ENCODE measurements at regions not wholly inside any gene's neighbourhood (a gene's known extent, or its start where the extent isn't known, plus 50 kb on each side); places are given as distances from the start of the nearest gene placed in this dataset.
"Not testable (repeated sequence)": the region's sequence is repeated elsewhere in the genome, so short reads cannot be mapped to it uniquely, and the experiment has no call there.

DNA sequence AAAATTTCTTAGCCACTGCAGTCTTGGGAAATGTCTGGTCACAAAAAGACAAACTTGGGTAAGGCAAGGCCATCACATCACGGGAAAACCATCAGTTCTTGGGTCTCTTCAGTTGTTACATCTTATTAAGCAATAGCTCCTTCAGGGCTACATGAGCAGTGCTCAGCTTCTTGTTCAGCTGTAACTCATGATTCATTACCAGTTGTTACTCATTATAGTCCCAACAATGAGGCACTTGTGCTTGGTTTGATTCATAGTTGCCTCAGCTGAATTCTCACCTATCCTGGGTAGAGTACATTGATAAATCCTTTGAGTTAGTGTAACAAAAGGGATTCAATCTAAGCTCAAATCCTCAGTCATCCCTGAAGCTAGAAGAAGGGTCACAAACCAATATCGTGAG lies 102.4 kb upstream of the DCC start:
- no peaks in the 10 kb centered on the region for H3K9me3 ChIP-seq
- intact Hi-C loops (cut with DNase I): no loop called here
- no peak for DNase-seq (ENCODE audit: extremely low spot score in 2 of 2)
- no peak overlapping the region for H3K4me3 ChIP-seq
- H3K27ac ChIP-seq: no peak overlapping the region
- no peaks in the 10 kb centered on the region for H3K27me3 ChIP-seq
- H3K4me1 ChIP-seq: no peaks in the 10 kb centered on the region
- TF ChIP-seq POLR2AphosphoS5 (IDR thresholded peaks at IDR 0.05; ENCODE audit: insufficient read depth in 1 of 2, low read depth in 1 of 2): no peak
- no peak for TF ChIP-seq POLR2A (IDR thresholded peaks at IDR 0.05)
- TF ChIP-seq, protein P1, sequence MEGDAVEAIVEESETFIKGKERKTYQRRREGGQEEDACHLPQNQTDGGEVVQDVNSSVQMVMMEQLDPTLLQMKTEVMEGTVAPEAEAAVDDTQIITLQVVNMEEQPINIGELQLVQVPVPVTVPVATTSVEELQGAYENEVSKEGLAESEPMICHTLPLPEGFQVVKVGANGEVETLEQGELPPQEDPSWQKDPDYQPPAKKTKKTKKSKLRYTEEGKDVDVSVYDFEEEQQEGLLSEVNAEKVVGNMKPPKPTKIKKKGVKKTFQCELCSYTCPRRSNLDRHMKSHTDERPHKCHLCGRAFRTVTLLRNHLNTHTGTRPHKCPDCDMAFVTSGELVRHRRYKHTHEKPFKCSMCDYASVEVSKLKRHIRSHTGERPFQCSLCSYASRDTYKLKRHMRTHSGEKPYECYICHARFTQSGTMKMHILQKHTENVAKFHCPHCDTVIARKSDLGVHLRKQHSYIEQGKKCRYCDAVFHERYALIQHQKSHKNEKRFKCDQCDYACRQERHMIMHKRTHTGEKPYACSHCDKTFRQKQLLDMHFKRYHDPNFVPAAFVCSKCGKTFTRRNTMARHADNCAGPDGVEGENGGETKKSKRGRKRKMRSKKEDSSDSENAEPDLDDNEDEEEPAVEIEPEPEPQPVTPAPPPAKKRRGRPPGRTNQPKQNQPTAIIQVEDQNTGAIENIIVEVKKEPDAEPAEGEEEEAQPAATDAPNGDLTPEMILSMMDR (IDR thresholded peaks at IDR 0.05): no peak
- no peaks in the 10 kb centered on the region for H3K36me3 ChIP-seq

DNA sequence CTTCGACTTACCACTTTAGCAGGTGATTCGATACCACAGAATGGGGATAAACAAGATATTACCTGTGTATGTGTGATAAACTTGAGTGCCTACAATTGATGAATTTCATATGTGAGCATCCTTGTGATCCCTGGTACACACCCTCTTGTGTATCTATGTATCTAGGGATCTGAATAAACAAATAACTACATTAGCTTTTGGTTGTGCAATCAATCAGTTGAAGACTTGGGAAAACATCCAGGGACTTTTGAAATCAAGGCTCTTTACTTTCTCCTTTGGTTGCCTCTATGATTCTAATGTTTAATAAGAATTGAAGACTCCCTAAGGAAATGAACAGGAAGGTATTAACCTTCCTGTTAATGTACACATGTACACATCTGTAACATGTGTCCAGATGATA lies 97.3 kb upstream of the DCC start:
- H3K4me3 ChIP-seq: no peak overlapping the region
- intact Hi-C loops (cut with DNase I): no loop called here
- TF ChIP-seq POLR2A (IDR thresholded peaks at IDR 0.05) (no peak), POLR2AphosphoS5 (IDR thresholded peaks at IDR 0.05; ENCODE audit: insufficient read depth in 1 of 2, low read depth in 1 of 2) (no peak)
- TF ChIP-seq, protein P1 (IDR thresholded peaks at IDR 0.05): no peak
- no peaks in the 10 kb centered on the region for H3K27me3 ChIP-seq
- H3K9me3 ChIP-seq: no peaks in the 10 kb centered on the region
- no peak for DNase-seq (ENCODE audit: extremely low spot score in 2 of 2)
- H3K4me1 ChIP-seq: no peaks in the 10 kb centered on the region
- no peaks in the 10 kb centered on the region for H3K36me3 ChIP-seq
- no peak overlapping the region for H3K27ac ChIP-seq

DNA sequence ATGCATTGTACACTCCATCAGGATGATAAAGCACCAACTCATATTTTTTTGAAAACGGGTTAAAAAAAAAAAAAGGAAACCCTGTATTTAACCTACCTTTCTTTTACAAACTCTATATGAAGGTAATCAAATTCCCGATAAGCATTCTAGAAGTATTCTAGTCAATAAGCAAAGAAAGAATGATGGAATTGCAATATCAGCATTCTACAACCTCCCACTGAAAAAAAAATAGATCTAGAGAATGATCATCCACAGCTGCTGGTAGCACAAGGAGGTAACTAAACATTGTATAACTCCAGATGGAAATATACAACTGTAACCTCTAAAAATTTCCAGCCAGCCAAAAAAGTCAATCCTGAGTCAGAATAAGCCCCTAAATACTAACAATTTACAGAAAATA lies 95.3 kb upstream of the DCC start:
- Histone ChIP-seq H3K4me3 (no peak overlapping the region), H3K27ac (no peak overlapping the region), H3K36me3 (no peaks in the 10 kb centered on the region), H3K4me1 (no peaks in the 10 kb centered on the region), H3K9me3 (no peaks in the 10 kb centered on the region), H3K27me3 (no peaks in the 10 kb centered on the region)
- intact Hi-C loops (cut with DNase I): no loop called here
- TF ChIP-seq POLR2A (IDR thresholded peaks at IDR 0.05): no peak
- no peak for TF ChIP-seq POLR2AphosphoS5 (IDR thresholded peaks at IDR 0.05; ENCODE audit: insufficient read depth in 1 of 2, low read depth in 1 of 2)
- TF ChIP-seq, protein P1 (IDR thresholded peaks at IDR 0.05): no peak
- DNase-seq (ENCODE audit: extremely low spot score in 2 of 2): no peak

DNA sequence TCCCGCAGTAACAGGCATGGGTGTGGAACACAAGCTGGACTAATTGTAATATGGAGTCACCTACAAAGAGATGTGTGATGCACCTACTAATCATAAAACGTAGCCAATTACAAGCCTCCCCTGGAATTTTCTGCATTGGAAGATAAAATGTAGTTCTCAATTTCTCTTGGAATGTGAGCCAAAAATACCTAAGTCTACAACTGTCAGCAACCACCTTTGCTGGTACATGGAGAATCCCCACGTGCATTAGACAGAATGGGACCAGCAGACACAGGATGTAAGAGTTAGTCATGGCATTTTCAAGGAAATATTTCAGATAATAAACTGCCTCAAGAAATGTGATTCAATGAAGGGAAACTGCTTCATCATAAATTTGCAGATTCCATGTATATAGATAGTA lies 85.6 kb upstream of the DCC start:
- H3K27ac ChIP-seq: no peak overlapping the region
- no peaks in the 10 kb centered on the region for H3K9me3 ChIP-seq
- no peak for TF ChIP-seq POLR2A (IDR thresholded peaks at IDR 0.05)
- TF ChIP-seq, protein P1 (IDR thresholded peaks at IDR 0.05): no peak
- no peak for TF ChIP-seq POLR2AphosphoS5 (IDR thresholded peaks at IDR 0.05; ENCODE audit: insufficient read depth in 1 of 2, low read depth in 1 of 2)
- intact Hi-C loops (cut with DNase I): no loop called here
- no peaks in the 10 kb centered on the region for H3K4me1 ChIP-seq
- no peak overlapping the region for H3K4me3 ChIP-seq
- DNase-seq (ENCODE audit: extremely low spot score in 2 of 2): no peak
- no peaks in the 10 kb centered on the region for H3K36me3 ChIP-seq
- no peaks in the 10 kb centered on the region for H3K27me3 ChIP-seq

DNA sequence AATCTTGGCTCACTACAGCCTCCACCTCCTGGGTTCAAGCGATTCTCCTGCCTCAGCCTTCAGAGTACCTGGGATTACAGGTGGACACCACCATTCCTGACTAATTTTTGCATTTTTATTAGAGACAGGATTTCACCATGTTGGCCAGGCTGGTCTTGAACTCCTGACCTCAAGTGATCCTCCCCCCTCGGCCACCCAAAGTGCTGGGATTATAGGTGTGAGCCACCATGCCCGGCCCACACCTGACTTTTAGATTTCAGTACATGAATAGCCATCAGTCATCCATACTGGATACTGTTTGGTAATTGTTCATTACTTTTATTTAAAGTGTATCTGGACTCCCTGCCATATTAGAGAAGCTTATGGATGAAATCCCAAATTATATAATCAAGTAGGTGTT lies 82.6 kb upstream of the DCC start:
- intact Hi-C loops (cut with DNase I); H3K27me3 ChIP-seq; H3K4me3 ChIP-seq; H3K36me3 ChIP-seq; H3K27ac ChIP-seq; DNase-seq (ENCODE audit: extremely low spot score in 2 of 2); H3K4me1 ChIP-seq; H3K9me3 ChIP-seq: not testable (repeated sequence)

DNA sequence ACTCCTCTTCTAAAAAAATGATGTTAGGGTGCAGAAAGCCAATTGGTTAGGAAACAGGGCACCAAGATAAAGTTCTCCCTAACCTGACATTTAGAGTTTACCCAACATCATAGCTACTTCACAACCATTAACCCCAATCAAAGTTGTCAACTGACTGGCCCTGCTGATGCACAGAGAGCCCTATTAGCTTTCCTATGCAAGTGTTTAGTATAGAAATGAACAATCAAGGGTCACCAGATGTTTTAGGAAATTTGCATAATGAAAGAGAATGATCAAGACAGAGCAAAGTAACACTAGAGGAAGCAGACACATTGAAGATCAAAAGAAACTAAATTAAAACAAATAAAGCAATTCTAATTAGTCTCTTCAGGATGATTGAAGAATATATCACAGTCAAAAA lies 64.2 kb upstream of the DCC start:
- no peak for DNase-seq (ENCODE audit: extremely low spot score in 2 of 2)
- Histone ChIP-seq H3K27ac (no peak overlapping the region), H3K4me3 (no peak overlapping the region), H3K27me3 (no peaks in the 10 kb centered on the region), H3K36me3 (no peaks in the 10 kb centered on the region), H3K9me3 (no peaks in the 10 kb centered on the region), H3K4me1 (no peaks in the 10 kb centered on the region)
- TF ChIP-seq POLR2A (IDR thresholded peaks at IDR 0.05): no peak
- intact Hi-C loops (cut with DNase I): no loop called here

All from vagina (tissue), 2 donors.